Panc1 (cell line): ENCODE measurements at regions not wholly inside any gene's neighbourhood (a gene's known extent, or its start where the extent isn't known, plus 50 kb on each side); places are given as distances from the start of the nearest gene placed in this dataset.

Experiments used
- CTCF ChIP-seq: fragments of 450-650 bp; IDR thresholded peaks from 2 replicates; pipeline ENCODE4 v1.5.1; 2017; ENCODE audit warnings: mild to moderate bottlenecking
- POLR2AphosphoS5 ChIP-seq: IDR thresholded peaks from 2 replicates; pipeline ENCODE4 v1.6.1; 2012; ENCODE audit warnings: mild to moderate bottlenecking, low read depth, low read length, moderate library complexity
- REST ChIP-seq, 2 experiments: IDR thresholded peaks; 2 replicates each; pipeline ENCODE4 v1.6.1; 2011 to 2012; ENCODE audit warnings: low read depth in 2 of 2, control low read depth in 1 of 2, low read length in 1 of 2, mild to moderate bottlenecking in 1 of 2, moderate library complexity in 1 of 2; ENCODE audit not compliant: insufficient read depth in 1 of 2
- TCF7L2 ChIP-seq: IDR thresholded peaks from 2 replicates; pipeline ENCODE4 v1.6.1; 2011; ENCODE audit warnings: mild to moderate bottlenecking, low read depth, low read length, inconsistent platforms

GRCh38 chr7:119643558-119643957 is 629.4 kb upstream of the KCND2 start:
- TF ChIP-seq POLR2AphosphoS5 = no peak
- no peak for TF ChIP-seq CTCF
- TF ChIP-seq REST (IDR thresholded peaks at IDR 0.05; ENCODE audit: insufficient read depth in 1 of 2, low read depth in 2 of 2, low read length in 1 of 2) = no peak
- TF ChIP-seq TCF7L2 = no peak
